ENCODE measurements at regions not wholly inside any gene's neighbourhood (a gene's known extent, or its start where the extent isn't known, plus 50 kb on each side); places are given as distances from the start of the nearest gene placed in this dataset.

- no peaks in the 10 kb centered on the region for H3K4me1 ChIP-seq
- H3K4me3 ChIP-seq (ENCODE audit: low read depth, low read length): no peak overlapping the region
- TF ChIP-seq CTCF (IDR thresholded peaks at IDR 0.05; ENCODE audit: low read depth, low read length): no peak
- H3K27me3 ChIP-seq: no peaks in the 10 kb centered on the region
- DNase-seq: no peak
- H3K36me3 ChIP-seq: no peaks in the 10 kb centered on the region
- H3K9me3 ChIP-seq: no peaks in the 10 kb centered on the region
These were observed 114.7 kb upstream of the NLRP1 start for GRCh38 chr17:5698959-5699358.

- no peak for DNase-seq
- Histone ChIP-seq H3K27me3 (no peaks in the 10 kb centered on the region), H3K36me3 (no peaks in the 10 kb centered on the region), H3K4me3 (ENCODE audit: low read depth, low read length) (no peak overlapping the region), H3K4me1 (no peaks in the 10 kb centered on the region), H3K9me3 (no peaks in the 10 kb centered on the region)
- no peak for TF ChIP-seq CTCF (IDR thresholded peaks at IDR 0.05; ENCODE audit: low read depth, low read length)
These were observed 115.5 kb upstream of the NLRP1 start for GRCh38 chr17:5699814-5700213.

- no peaks in the 10 kb centered on the region for H3K36me3 ChIP-seq
These were observed 116.4 kb upstream of the NLRP1 start for GRCh38 chr17:5700745-5701144.

GRCh38 chr17:5701381-5701780 is 117.1 kb upstream of the NLRP1 start:
- no peak for TF ChIP-seq CTCF (IDR thresholded peaks at IDR 0.05; ENCODE audit: low read depth, low read length)
- H3K27me3 ChIP-seq: no peaks in the 10 kb centered on the region

More at GRCh38 chr17:5700745-5701144, 116.4 kb upstream of the NLRP1 start:
- no peak overlapping the region for H3K4me3 ChIP-seq (ENCODE audit: low read depth, low read length)
- no peak for DNase-seq
- TF ChIP-seq CTCF (IDR thresholded peaks at IDR 0.05; ENCODE audit: low read depth, low read length): no peak
- H3K4me1 ChIP-seq: no peaks in the 10 kb centered on the region
- no peaks in the 10 kb centered on the region for H3K9me3 ChIP-seq
- no peaks in the 10 kb centered on the region for H3K27me3 ChIP-seq

GRCh38 chr17:5702951-5703510 is 118.7 kb upstream of the NLRP1 start:
- TF ChIP-seq CTCF (IDR thresholded peaks at IDR 0.05; ENCODE audit: low read depth, low read length): no peak
- H3K36me3 ChIP-seq: no peaks in the 10 kb centered on the region
- H3K27me3 ChIP-seq: no peaks in the 10 kb centered on the region
- H3K4me1 ChIP-seq: no peaks in the 10 kb centered on the region
- DNase-seq: no peak
- no peak overlapping the region for H3K4me3 ChIP-seq (ENCODE audit: low read depth, low read length)
- no peaks in the 10 kb centered on the region for H3K9me3 ChIP-seq

More at GRCh38 chr17:5701381-5701780, 117.1 kb upstream of the NLRP1 start:
- H3K4me3 ChIP-seq (ENCODE audit: low read depth, low read length): no peak overlapping the region
- no peaks in the 10 kb centered on the region for H3K36me3 ChIP-seq
- DNase-seq: no peak
- no peaks in the 10 kb centered on the region for H3K4me1 ChIP-seq
- no peaks in the 10 kb centered on the region for H3K9me3 ChIP-seq

GRCh38 chr17:5703736-5704135 is 119.4 kb upstream of the NLRP1 start:
- Histone ChIP-seq H3K36me3 (no peaks in the 10 kb centered on the region), H3K9me3 (no peaks in the 10 kb centered on the region), H3K27me3 (no peaks in the 10 kb centered on the region), H3K4me3 (ENCODE audit: low read depth, low read length) (no peak overlapping the region), H3K4me1 (no peaks in the 10 kb centered on the region)
- DNase-seq: no peak
- no peak for TF ChIP-seq CTCF (IDR thresholded peaks at IDR 0.05; ENCODE audit: low read depth, low read length)
